CD14-positive monocyte (primary cell): ENCODE measurements at regions not wholly inside any gene's neighbourhood (a gene's known extent, or its start where the extent isn't known, plus 50 kb on each side); places are given as distances from the start of the nearest gene placed in this dataset.

Experiments used
- DNase-seq, 3 donors: peaks; one replicate each; pipeline ENCODE4 v3.0.0-alpha.2; 2011 to 2022
- H2AFZ ChIP-seq: 2 replicates; pipeline ENCODE4 v1.6.0; 2012; ENCODE audit warnings: mild to moderate bottlenecking, low read depth, low read length, inconsistent platforms; ENCODE audit not compliant: insufficient read depth, poor library complexity, severe bottlenecking
- H3K27ac ChIP-seq, 2 donors: 1 replicate in 1 of 2; 2 replicates in 1 of 2; pipeline ENCODE4 v1.5.1; 2012 to 2013; ENCODE audit warnings: low read length in 2 of 2, control low read depth in 1 of 2, inconsistent platforms in 1 of 2, low read depth in 1 of 2, mild to moderate bottlenecking in 1 of 2
- H3K27me3 ChIP-seq, 2 donors: one replicate each; pipeline versions ENCODE4 v1.6.0 to v1.6.1; 2011 to 2013; ENCODE audit warnings: low read length in 2 of 2; ENCODE audit not compliant: control insufficient read depth in 2 of 2, insufficient read depth in 2 of 2
- H3K36me3 ChIP-seq, 2 donors: replicated peaks in 1 of 2; 1 replicate in 1 of 2; 2 replicates in 1 of 2; pipeline versions ENCODE4 v1.5.1 to v1.6.1; 2012 to 2013; ENCODE audit warnings: low read length in 2 of 2, control low read depth in 1 of 2, inconsistent platforms in 1 of 2, mild to moderate bottlenecking in 1 of 2; ENCODE audit not compliant: insufficient read depth in 2 of 2, control insufficient read depth in 1 of 2
- H3K4me1 ChIP-seq, 2 donors: 1 replicate in 1 of 2; 2 replicates in 1 of 2; pipeline versions ENCODE4 v1.5.1 to v1.6.1; 2012 to 2013; ENCODE audit warnings: low read length in 2 of 2, control low read depth in 1 of 2, inconsistent platforms in 1 of 2, mild to moderate bottlenecking in 1 of 2, moderate library complexity in 1 of 2; ENCODE audit not compliant: insufficient read depth in 2 of 2, control insufficient read depth in 1 of 2
- H3K4me2 ChIP-seq: replicated peaks from 2 replicates; pipeline ENCODE3; 2012; ENCODE audit warnings: low read length, moderate library complexity, mild to moderate bottlenecking; ENCODE audit not compliant: poor library complexity, severe bottlenecking; ENCODE audit errors: extremely low read depth
- H3K4me3 ChIP-seq, 3 experiments: fragments of 200-600 bp in 1 of 3; sonication (generic) in 1 of 3; replicated peaks in 1 of 3; 1 replicate in 2 of 3; 2 replicates in 1 of 3; pipeline ENCODE4 v1.5.1; 2011 to 2013; ENCODE audit warnings: low read length in 3 of 3, mild to moderate bottlenecking in 3 of 3, control low read depth in 2 of 3, low read depth in 2 of 3, inconsistent platforms in 1 of 3, moderate library complexity in 1 of 3
- H3K79me2 ChIP-seq: 2 replicates; pipeline ENCODE4 v1.6.0; 2012; ENCODE audit warnings: mild to moderate bottlenecking, control low read depth, inconsistent platforms, low read length, moderate library complexity; ENCODE audit not compliant: insufficient read depth
- H3K9ac ChIP-seq: 2 replicates; pipeline ENCODE4 v1.6.0; 2017; ENCODE audit warnings: low read length, mild to moderate bottlenecking; ENCODE audit not compliant: insufficient read depth, poor library complexity, severe bottlenecking
- H3K9me3 ChIP-seq, 2 donors: replicated peaks in 1 of 2; 1 replicate in 1 of 2; 2 replicates in 1 of 2; pipeline versions ENCODE4 v1.5.1 to v1.6.1; 2012 to 2013; ENCODE audit warnings: low read length in 2 of 2, control low read depth in 1 of 2; ENCODE audit not compliant: control insufficient read depth in 1 of 2, insufficient read depth in 1 of 2
- H4K20me1 ChIP-seq: 2 replicates; pipeline ENCODE4 v1.6.0; 2012; ENCODE audit warnings: mild to moderate bottlenecking, low read length, control low read depth, moderate library complexity; ENCODE audit not compliant: insufficient read depth
- H3K27ac Mint-ChIP-seq, 7 donors: one replicate each; pipeline ENCODE4 v1.8.0; 2020; ENCODE audit warnings: mild to moderate bottlenecking in 7 of 7, mixed read lengths in 7 of 7, moderate library complexity in 6 of 7, inconsistent platforms in 2 of 7
- H3K27me3 Mint-ChIP-seq, 3 donors: one replicate each; pipeline ENCODE4 v1.8.0; 2021 to 2022; ENCODE audit warnings: low read depth in 3 of 3, mild to moderate bottlenecking in 3 of 3, mixed read lengths in 3 of 3, moderate library complexity in 3 of 3, inconsistent platforms in 1 of 3
- H3K36me3 Mint-ChIP-seq, 2 donors: one replicate each; pipeline ENCODE4 v1.8.0; 2020; ENCODE audit warnings: mixed read lengths in 2 of 2, inconsistent platforms in 1 of 2, mild to moderate bottlenecking in 1 of 2
- H3K4me1 Mint-ChIP-seq: one replicate; pipeline ENCODE4 v1.8.0; 2020; ENCODE audit warnings: mild to moderate bottlenecking, mixed read lengths
- H3K4me3 Mint-ChIP-seq, 2 donors: one replicate each; pipeline ENCODE4 v1.8.0; 2020; ENCODE audit warnings: mild to moderate bottlenecking in 2 of 2, mixed read lengths in 2 of 2, moderate library complexity in 1 of 2
- H3K9me3 Mint-ChIP-seq, 7 donors: one replicate each; pipeline ENCODE4 v1.8.0; 2020 to 2022; ENCODE audit warnings: mixed read lengths in 7 of 7, mild to moderate bottlenecking in 6 of 7, moderate library complexity in 6 of 7, inconsistent platforms in 2 of 7
- WGBS: methylation state at CpG from one replicate; pipeline ENCODE4 v1.1.5; 2013; ENCODE audit warnings: missing lambda C conversion rate; ENCODE audit not compliant: insufficient coverage; 5-methylcytosine and 5-hydroxymethylcytosine counted together
- intact Hi-C, 2 donors: fragments of 100-400 bp; cut with micrococcal nuclease; formaldehyde crosslinking; loops; one replicate each; pipeline versions ENCODE4 v1.15.0 to v1.15.1; 2023
- TF ChIP-seq, protein P1 (sequence below): fragments of 200-600 bp; IDR thresholded peaks from one replicate; pipeline ENCODE4 v1.8.0; 2022; ENCODE audit warnings: antibody characterized with exemption, mild to moderate bottlenecking

DNA sequence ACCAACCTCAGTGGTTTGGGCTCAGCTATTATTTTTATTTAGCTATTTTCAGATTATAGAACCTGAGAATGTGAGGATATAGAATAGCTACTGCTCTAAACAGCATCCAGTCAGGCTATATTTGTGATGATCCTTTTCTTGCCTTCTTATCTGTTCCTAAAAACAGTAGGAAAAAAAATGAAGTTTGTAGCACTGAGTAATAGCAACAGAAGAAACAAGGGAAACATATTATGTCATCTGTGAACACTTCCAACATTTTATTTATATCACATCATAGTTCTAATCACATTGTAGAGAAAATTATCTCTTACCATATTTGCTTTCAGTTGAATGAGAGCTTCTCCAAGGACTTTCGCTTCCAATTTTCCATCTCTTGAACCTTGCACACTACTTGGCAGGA lies 229.6 kb upstream of the PTPRZ1 start:
- intact Hi-C loops: no loop called here
- no peak overlapping the region for H3K4me3 Mint-ChIP-seq
- Histone ChIP-seq H3K4me3 (no peak overlapping the region), H3K9me3 (no peaks in the 10 kb centered on the region), H3K4me2 (no peak overlapping the region), H3K27me3 (no peaks in the 10 kb centered on the region), H3K4me1 (no peaks in the 10 kb centered on the region), H4K20me1 (no peaks in the 10 kb centered on the region), H2AFZ (no peak overlapping the region), H3K36me3 (no peaks in the 10 kb centered on the region), H3K79me2 (no peaks in the 10 kb centered on the region), H3K27ac (no peak overlapping the region), H3K9ac (no peak overlapping the region)
- no peaks in the 10 kb centered on the region for H3K36me3 Mint-ChIP-seq
- no peaks in the 10 kb centered on the region for H3K4me1 Mint-ChIP-seq
- peaks cover 0 to 6% (median 0%) of the 10 kb centered on the region in 7 donors for H3K9me3 Mint-ChIP-seq
- no CpG with 5 or more reads among the region's 1 CpG for WGBS
- TF ChIP-seq, protein P1, sequence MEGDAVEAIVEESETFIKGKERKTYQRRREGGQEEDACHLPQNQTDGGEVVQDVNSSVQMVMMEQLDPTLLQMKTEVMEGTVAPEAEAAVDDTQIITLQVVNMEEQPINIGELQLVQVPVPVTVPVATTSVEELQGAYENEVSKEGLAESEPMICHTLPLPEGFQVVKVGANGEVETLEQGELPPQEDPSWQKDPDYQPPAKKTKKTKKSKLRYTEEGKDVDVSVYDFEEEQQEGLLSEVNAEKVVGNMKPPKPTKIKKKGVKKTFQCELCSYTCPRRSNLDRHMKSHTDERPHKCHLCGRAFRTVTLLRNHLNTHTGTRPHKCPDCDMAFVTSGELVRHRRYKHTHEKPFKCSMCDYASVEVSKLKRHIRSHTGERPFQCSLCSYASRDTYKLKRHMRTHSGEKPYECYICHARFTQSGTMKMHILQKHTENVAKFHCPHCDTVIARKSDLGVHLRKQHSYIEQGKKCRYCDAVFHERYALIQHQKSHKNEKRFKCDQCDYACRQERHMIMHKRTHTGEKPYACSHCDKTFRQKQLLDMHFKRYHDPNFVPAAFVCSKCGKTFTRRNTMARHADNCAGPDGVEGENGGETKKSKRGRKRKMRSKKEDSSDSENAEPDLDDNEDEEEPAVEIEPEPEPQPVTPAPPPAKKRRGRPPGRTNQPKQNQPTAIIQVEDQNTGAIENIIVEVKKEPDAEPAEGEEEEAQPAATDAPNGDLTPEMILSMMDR: no peak
- no peak for DNase-seq
- H3K27ac Mint-ChIP-seq: no peak overlapping the region
- no peaks in the 10 kb centered on the region for H3K27me3 Mint-ChIP-seq

DNA sequence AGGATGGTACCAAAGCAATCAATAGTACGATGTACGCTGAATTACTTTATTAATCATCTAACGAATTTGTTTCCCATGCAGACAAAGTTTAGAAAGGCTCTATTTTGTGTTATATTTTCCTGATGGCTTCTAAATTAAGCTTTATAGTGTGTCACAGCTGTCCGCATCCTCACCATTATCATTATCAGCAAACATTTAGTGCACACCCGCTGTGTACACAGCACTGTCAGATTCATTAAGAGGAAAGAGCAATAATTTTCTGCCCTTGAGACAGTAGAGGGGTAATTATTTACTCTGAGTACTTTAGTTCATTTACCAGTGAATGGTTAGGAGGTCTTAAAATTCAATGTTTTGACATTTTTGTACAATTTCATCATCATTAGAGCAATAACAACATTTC lies 233.3 kb upstream of the PTPRZ1 start:
- Histone ChIP-seq H3K27ac (no peak overlapping the region), H3K9me3 (no peaks in the 10 kb centered on the region), H3K4me2 (no peak overlapping the region), H3K4me1 (no peaks in the 10 kb centered on the region), H2AFZ (no peak overlapping the region), H4K20me1 (no peaks in the 10 kb centered on the region), H3K79me2 (no peaks in the 10 kb centered on the region), H3K4me3 (no peak overlapping the region), H3K36me3 (no peaks in the 10 kb centered on the region), H3K27me3 (no peaks in the 10 kb centered on the region), H3K9ac (no peak overlapping the region)
- Mint-ChIP-seq H3K27me3 (no peaks in the 10 kb centered on the region), H3K4me3 (no peak overlapping the region), H3K36me3 (no peaks in the 10 kb centered on the region), H3K4me1 (no peaks in the 10 kb centered on the region), H3K9me3 (peaks cover 0 to 6% (median 1%) of the 10 kb centered on the region in 7 donors), H3K27ac (no peak overlapping the region)
- no peak for DNase-seq
- no CpG with 5 or more reads among the region's 5 CpGs for WGBS
- TF ChIP-seq, protein P1: no peak
- intact Hi-C loops: no loop called here
